ENCODE measurements at regions not wholly inside any gene's neighbourhood (a gene's known extent, or its start where the extent isn't known, plus 50 kb on each side); places are given as distances from the start of the nearest gene placed in this dataset.

DNA sequence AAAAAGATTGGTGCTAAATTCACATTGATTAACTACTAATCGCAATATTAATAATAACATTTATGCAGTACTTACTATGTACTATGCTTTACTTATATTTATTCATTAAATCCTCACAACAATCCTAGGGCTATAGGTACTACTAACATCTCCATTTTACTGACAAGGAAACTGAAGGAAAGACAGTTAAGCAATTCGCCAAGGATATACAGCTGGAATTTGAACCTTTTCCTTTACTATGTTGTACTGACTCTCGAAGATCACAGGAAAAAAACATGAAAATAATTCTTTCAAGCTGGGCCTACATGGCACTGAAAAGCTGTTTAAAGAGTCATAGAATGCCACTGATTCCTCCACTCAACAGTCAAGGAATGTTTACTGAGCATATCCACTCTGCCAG is 185.4 kb downstream of the IPMK start:
- no peak for TF ChIP-seq POLR2AphosphoS5 (IDR thresholded peaks at IDR 0.05; ENCODE audit: low read depth, low read length)
- TF ChIP-seq, protein P1, sequence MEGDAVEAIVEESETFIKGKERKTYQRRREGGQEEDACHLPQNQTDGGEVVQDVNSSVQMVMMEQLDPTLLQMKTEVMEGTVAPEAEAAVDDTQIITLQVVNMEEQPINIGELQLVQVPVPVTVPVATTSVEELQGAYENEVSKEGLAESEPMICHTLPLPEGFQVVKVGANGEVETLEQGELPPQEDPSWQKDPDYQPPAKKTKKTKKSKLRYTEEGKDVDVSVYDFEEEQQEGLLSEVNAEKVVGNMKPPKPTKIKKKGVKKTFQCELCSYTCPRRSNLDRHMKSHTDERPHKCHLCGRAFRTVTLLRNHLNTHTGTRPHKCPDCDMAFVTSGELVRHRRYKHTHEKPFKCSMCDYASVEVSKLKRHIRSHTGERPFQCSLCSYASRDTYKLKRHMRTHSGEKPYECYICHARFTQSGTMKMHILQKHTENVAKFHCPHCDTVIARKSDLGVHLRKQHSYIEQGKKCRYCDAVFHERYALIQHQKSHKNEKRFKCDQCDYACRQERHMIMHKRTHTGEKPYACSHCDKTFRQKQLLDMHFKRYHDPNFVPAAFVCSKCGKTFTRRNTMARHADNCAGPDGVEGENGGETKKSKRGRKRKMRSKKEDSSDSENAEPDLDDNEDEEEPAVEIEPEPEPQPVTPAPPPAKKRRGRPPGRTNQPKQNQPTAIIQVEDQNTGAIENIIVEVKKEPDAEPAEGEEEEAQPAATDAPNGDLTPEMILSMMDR (IDR thresholded peaks at IDR 0.05) = no peak
- TF ChIP-seq REST (IDR thresholded peaks at IDR 0.05; ENCODE audit: insufficient read depth in 1 of 2, low read depth in 2 of 2, low read length in 1 of 2) = no peak
- TF ChIP-seq TCF7L2 (IDR thresholded peaks at IDR 0.05; ENCODE audit: low read depth, low read length) = no peak

Measured in Panc1 (cell line).